IMR-90 (cell line): ENCODE measurements at regions not wholly inside any gene's neighbourhood (a gene's known extent, or its start where the extent isn't known, plus 50 kb on each side); places are given as distances from the start of the nearest gene placed in this dataset.

ENCODE experiments used
- CTCF ChIP-seq: conservative IDR thresholded peaks from 2 replicates; pipeline ENCODE4 v1.5.1; 2012; ENCODE audit warnings: mild to moderate bottlenecking, low read depth, low read length, improper control_type of control experiment
- ELK1 ChIP-seq: fragments of 150-350 bp; IDR thresholded peaks from 2 replicates; pipeline ENCODE4 v1.6.1; 2016; ENCODE audit warnings: low read depth, mild to moderate bottlenecking, low read length, moderate library complexity, borderline replicate concordance

GRCh38 chr17:34527136-34527907, 52.1 kb upstream of the TMEM132E start:
- TF ChIP-seq CTCF (no peak), ELK1 (no peak)
